K562 (cell line): ENCODE measurements at regions not wholly inside any gene's neighbourhood (a gene's known extent, or its start where the extent isn't known, plus 50 kb on each side); places are given as distances from the start of the nearest gene placed in this dataset.

ENCODE experiments used
- ATAC-seq: fragments of 200-7000 bp; cut with Tn5 transposase; 3 replicates; pipeline ENCODE4 v1.9.1; 2020; ENCODE audit warnings: moderate library complexity
- BruUV-seq: library from RNA; stranded (reverse); fragments of 400-500 nt; replicated peaks from 2 replicates; lab custom pipeline; 2021; lab: Mats Ljungman, UMichigan
- CTCF ChIA-PET: fragments of 300-600 bp; formaldehyde crosslinking; extraction: SDS; loops from one replicate; lab custom pipeline; 2021; ENCODE audit warnings: low intra/inter-chr PET ratio; lab: Yijun Ruan, JAX
- POLR2A ChIA-PET: fragments of 300-600, 350-650 bp; sonication (Branson Sonifier 250); formaldehyde crosslinking; extraction: SDS; loops from one replicate; lab custom pipeline; 2021; ENCODE audit warnings: antibody characterized with exemption, inconsistent platforms; lab: Yijun Ruan, JAX
- DNase-seq, 4 experiments: peaks; one replicate each; pipeline versions ENCODE4 v3.0.0 to v3.0.0-alpha.2; 2011 to 2018; ENCODE audit warnings: low spot score in 3 of 4, mixed read lengths in 3 of 4; ENCODE audit errors: extremely low read depth in 1 of 4
- FAIRE-seq: peaks from 2 replicates; lab custom pipeline; 2011; peaks lifted over from hg19 to GRCh38; lab: Jason Lieb, UNC
- H2AFZ ChIP-seq: 2 replicates; pipeline ENCODE4 v1.6.0; 2011; ENCODE audit warnings: low read depth, low read length, control low read depth, inconsistent platforms
- H3K27ac ChIP-seq: fragments of 200-600 bp; 3 replicates; pipeline ENCODE4 v1.8.0; 2011; ENCODE audit warnings: low read depth, mild to moderate bottlenecking, control low read depth, inconsistent platforms, low read length, moderate library complexity, mixed read lengths; ENCODE audit errors: extremely low read depth
- H3K27me3 ChIP-seq, 2 experiments: fragments of 300-600 bp in 1 of 2; 2 replicates in 1 of 2; 3 replicates in 1 of 2; pipeline versions ENCODE4 v1.6.0 to v1.8.0; 2011; ENCODE audit warnings: inconsistent platforms in 2 of 2, low read length in 2 of 2, mild to moderate bottlenecking in 1 of 2, mixed read lengths in 1 of 2, moderate library complexity in 1 of 2; ENCODE audit not compliant: control insufficient read depth in 2 of 2, insufficient read depth in 2 of 2
- H3K36me3 ChIP-seq: fragments of 300-600 bp; 3 replicates; pipeline ENCODE4 v1.8.0; 2011; ENCODE audit warnings: mild to moderate bottlenecking, low read length, inconsistent platforms; ENCODE audit not compliant: control insufficient read depth, insufficient read depth
- H3K4me1 ChIP-seq, 2 experiments: fragments of 200-600 bp in 1 of 2; replicated peaks in 1 of 2; 2 replicates in 1 of 2; 3 replicates in 1 of 2; pipeline versions ENCODE4 v1.5.1 to v1.8.0; 2011; ENCODE audit warnings: inconsistent platforms in 2 of 2, low read length in 2 of 2, mild to moderate bottlenecking in 1 of 2, mixed read lengths in 1 of 2, moderate library complexity in 1 of 2; ENCODE audit not compliant: control insufficient read depth in 2 of 2, insufficient read depth in 2 of 2
- H3K4me2 ChIP-seq: 2 replicates; pipeline ENCODE4 v1.6.1; 2011; ENCODE audit warnings: low read length, control low read depth, inconsistent platforms, mixed read lengths; ENCODE audit not compliant: insufficient read depth
- H3K4me3 ChIP-seq: fragments of 200-600 bp; sonication (generic), shearing (Covaris generic); 2 replicates; pipeline ENCODE4 v1.5.1; 2016; ENCODE audit warnings: control low read depth, inconsistent platforms
- H3K79me2 ChIP-seq: fragments of 200-600 bp; 3 replicates; pipeline ENCODE4 v1.8.0; 2011; ENCODE audit warnings: low read length, inconsistent platforms; ENCODE audit not compliant: control insufficient read depth, insufficient read depth
- H3K9ac ChIP-seq, 2 experiments: 2 replicates each; pipeline versions ENCODE4 v1.6.0 to v1.6.1; 2011; ENCODE audit warnings: low read depth in 2 of 2, low read length in 2 of 2, control low read depth in 1 of 2, inconsistent platforms in 1 of 2, mild to moderate bottlenecking in 1 of 2, mixed read lengths in 1 of 2; ENCODE audit not compliant: insufficient read depth in 1 of 2
- H3K9me1 ChIP-seq: one replicate; pipeline ENCODE4 v1.6.0; 2011; ENCODE audit warnings: inconsistent platforms, mild to moderate bottlenecking, low read length, moderate library complexity; ENCODE audit not compliant: control insufficient read depth, insufficient read depth
- H3K9me3 ChIP-seq: replicated peaks from 2 replicates; pipeline ENCODE4 v1.5.1; 2011; ENCODE audit warnings: low read depth, low read length, inconsistent platforms; ENCODE audit not compliant: control insufficient read depth, insufficient read depth
- H4K20me1 ChIP-seq: replicated peaks from 2 replicates; pipeline ENCODE4 v1.6.1; 2011; ENCODE audit warnings: low read length, inconsistent platforms, mixed read lengths; ENCODE audit not compliant: control insufficient read depth, insufficient read depth
- CREB1 ChIP-seq, 2 experiments: sonication (generic) in 1 of 2; formaldehyde crosslinking in 1 of 2; IDR thresholded peaks; 2 replicates each; pipeline versions ENCODE4 v1.6.1 to v1.8.0; 2012 to 2022; ENCODE audit warnings: inconsistent platforms in 1 of 2, mild to moderate bottlenecking in 1 of 2, missing genetic modification reagents in 1 of 2, moderate library complexity in 1 of 2
- E4F1 ChIP-seq: fragments of 250-450 bp; sonication (Bioruptor Pico); IDR thresholded peaks from 2 replicates; pipeline ENCODE4 v1.5.0; 2021; ENCODE audit warnings: mild to moderate bottlenecking, borderline replicate concordance
- MTA1 ChIP-seq: fragments of 450-650 bp; IDR thresholded peaks from 2 replicates; pipeline ENCODE4 v1.6.1; 2017; ENCODE audit warnings: borderline replicate concordance
- NFE2 ChIP-seq: IDR thresholded peaks from 2 replicates; pipeline ENCODE4 v1.6.1; 2014; ENCODE audit warnings: antibody characterized with exemption, low read depth
- TOE1 ChIP-seq, 2 experiments: fragments of 450-650 bp in 1 of 2; sonication (generic) in 1 of 2; formaldehyde crosslinking in 1 of 2; IDR thresholded peaks; 2 replicates each; pipeline versions ENCODE4 v1.7.1 to v1.8.0; 2016 to 2022; ENCODE audit warnings: borderline replicate concordance in 2 of 2, mild to moderate bottlenecking in 2 of 2, antibody characterized with exemption in 1 of 2, inconsistent platforms in 1 of 2, low read depth in 1 of 2, missing genetic modification reagents in 1 of 2, moderate library complexity in 1 of 2
- ZBTB40 ChIP-seq, 2 experiments: fragments of 450-650 bp in 1 of 2; sonication (generic) in 1 of 2; formaldehyde crosslinking in 1 of 2; IDR thresholded peaks; 2 replicates each; pipeline versions ENCODE4 v1.7.1 to v1.9.0; 2016 to 2022; ENCODE audit warnings: inconsistent platforms in 1 of 2, mild to moderate bottlenecking in 1 of 2, missing genetic modification reagents in 1 of 2
- WGBS: fragments of 100-300 bp; shearing (Covaris generic); methylation state at CpG from one replicate; pipeline ENCODE4 v1.1.6; 2016; ENCODE audit warnings: low coverage, mixed read lengths; ENCODE audit not compliant: insufficient coverage; ENCODE audit errors: missing lambda C conversion rate; 5-methylcytosine and 5-hydroxymethylcytosine counted together
- in situ Hi-C: fragments of 300-500 bp; cut with MboI; formaldehyde crosslinking; loops from 4 replicates; pipeline ENCODE4 v1.15.0; 2018; ENCODE audit warnings: inconsistent platforms, mixed read lengths
- intact Hi-C: fragments of 100-400 bp; cut with micrococcal nuclease; formaldehyde crosslinking; loops from 2 replicates; pipeline ENCODE4 v1.14.2; 2022

DNA sequence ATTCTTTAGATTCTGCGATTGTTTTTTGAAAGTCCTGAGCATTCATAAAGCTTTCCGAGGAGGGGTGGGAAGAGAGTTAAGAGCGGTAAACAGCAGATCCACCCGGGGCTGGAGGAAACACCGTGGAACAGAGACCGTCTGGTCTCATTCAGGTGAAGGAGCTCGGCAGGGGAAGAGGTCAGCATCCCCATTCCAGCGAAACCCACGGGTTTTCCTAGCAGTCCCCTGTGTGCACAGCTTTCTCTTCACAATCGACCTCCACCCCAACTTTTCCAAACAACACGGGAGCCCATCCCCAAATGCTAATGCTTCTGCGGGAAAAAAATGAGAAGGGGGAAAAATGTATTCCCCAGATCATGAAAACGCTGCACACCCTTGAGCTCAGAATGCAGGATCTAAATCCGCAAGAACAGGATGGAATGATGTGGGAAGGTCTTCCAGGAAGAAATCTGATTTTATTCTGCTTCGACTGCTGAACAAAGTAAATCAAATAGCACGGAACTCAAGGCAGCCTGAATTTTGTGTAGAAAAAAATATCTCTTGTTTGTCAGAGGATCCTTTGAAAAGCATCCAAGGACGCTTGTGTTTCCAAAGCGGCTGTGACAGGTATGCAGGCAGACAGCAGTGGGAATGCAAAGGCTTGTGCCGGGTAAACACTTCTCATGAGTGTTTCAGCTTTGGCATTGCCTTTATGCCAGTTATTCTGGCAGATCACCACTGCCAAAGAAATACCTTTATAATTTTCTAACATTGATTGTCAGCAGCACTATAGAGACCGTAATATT lies 128.8 kb downstream of the NDUFA12 start:
- no TSS peak for BruUV-seq
- no peaks in the 10 kb centered on the region for H3K9me3 ChIP-seq
- POLR2A ChIA-PET: interaction anchor here (0.5 to 1.2 kb wide), 3 partner anchors 11 to 1286 kb away, joined by 3 to 4 read pairs (median 3); partner anchors contain the start of gene LTA4H
- DNase-seq (no peak), FAIRE-seq (no peak), ATAC-seq (no peak)
- in situ Hi-C loops (no loop called here), intact Hi-C loops (no loop called here)
- H3K4me3 ChIP-seq: no peak overlapping the region
- CTCF ChIA-PET: no interaction called here
- no peaks in the 10 kb centered on the region for H3K79me2 ChIP-seq
- WGBS: 5% methylated on average over 20 of the region's 20 CpGs
- no peaks in the 10 kb centered on the region for H3K9me1 ChIP-seq
- H3K4me1 ChIP-seq: peaks cover 0 to 13% of the 10 kb centered on the region in 2 experiments; a peak in 1 of 5 replicates
- no peak overlapping the region for H3K4me2 ChIP-seq
- 0 out of 2 replicates have a peak, but pooled peaks cover 4% of the 10 kb centered on the region for H4K20me1 ChIP-seq
- no peaks in the 10 kb centered on the region for H3K36me3 ChIP-seq
- H3K9ac ChIP-seq: no peak overlapping the region
- H3K27ac ChIP-seq: no peak overlapping the region
- H2AFZ ChIP-seq: no peak overlapping the region
- peaks cover 24 to 34% of the 10 kb centered on the region in 2 experiments; a peak in 3 of 5 replicates for H3K27me3 ChIP-seq
- TF ChIP-seq E4F1 (CRISPR knock-in tag): no peak
- no peak for TF ChIP-seq MTA1
- TF ChIP-seq CREB1 (IDR thresholded peaks at IDR 0.05): no peak
- TF ChIP-seq CREB1 (CRISPR knock-in tag; IDR thresholded peaks at IDR 0.05): no peak
- no peak for TF ChIP-seq NFE2
- TF ChIP-seq TOE1 (IDR thresholded peaks at IDR 0.05; ENCODE audit: borderline replicate concordance): no peak
- no peak for TF ChIP-seq TOE1 (CRISPR knock-in tag; IDR thresholded peaks at IDR 0.05; ENCODE audit: borderline replicate concordance, low read depth)
- no peak for TF ChIP-seq ZBTB40 (IDR thresholded peaks at IDR 0.05)
- no peak for TF ChIP-seq ZBTB40 (CRISPR knock-in tag; IDR thresholded peaks at IDR 0.05)
